GM12878 (cell line): ENCODE measurements at regions not wholly inside any gene's neighbourhood (a gene's known extent, or its start where the extent isn't known, plus 50 kb on each side); places are given as distances from the start of the nearest gene placed in this dataset.

Experiments
- ATAC-seq: fragments of 200-7000 bp; cut with Tn5 transposase; 3 replicates; pipeline ENCODE4 v1.9.1; 2020; ENCODE audit warnings: mild to moderate bottlenecking, moderate library complexity
- BruUV-seq: library from RNA; stranded (reverse); fragments of 400-500 nt; replicated peaks from 2 replicates; lab custom pipeline; 2021; lab: Mats Ljungman, UMichigan
- CTCF ChIA-PET: fragments of 300-600 bp; sonication (Branson Sonifier 250); formaldehyde crosslinking; extraction: SDS; loops from one replicate; lab custom pipeline; 2021; ENCODE audit warnings: inconsistent platforms; lab: Yijun Ruan, JAX
- POLR2A ChIA-PET: fragments of 350-600 bp; formaldehyde crosslinking; extraction: SDS; loops from one replicate; lab custom pipeline; 2021; ENCODE audit warnings: inconsistent platforms; lab: Charles Lee
- RAD21 ChIA-PET: fragments of 300-600 bp; sonication (Branson Sonifier 250); formaldehyde crosslinking; loops from one replicate; lab custom pipeline; 2023; ENCODE audit warnings: antibody characterized with exemption; ENCODE audit not compliant: unreplicated experiment; lab: Charles Lee
- SMC1A ChIA-PET: fragments of 300-600 bp; sonication (Branson Sonifier 250); formaldehyde crosslinking; loops from one replicate; lab custom pipeline; 2023; ENCODE audit not compliant: unreplicated experiment, uncharacterized antibody; lab: Charles Lee
- DNase-seq: peaks from one replicate; pipeline ENCODE4 v3.0.0-alpha.2; 2011; ENCODE audit warnings: low read depth, low spot score
- FAIRE-seq: peaks from 3 replicates; lab custom pipeline; 2011; peaks lifted over from hg19 to GRCh38; lab: Jason Lieb, UNC
- H2AFZ ChIP-seq: 2 replicates; pipeline ENCODE4 v1.6.0; 2011; ENCODE audit warnings: low read depth, low read length, control low read depth; ENCODE audit not compliant: control insufficient read depth
- H3K27ac ChIP-seq: 2 replicates; pipeline ENCODE4 v1.5.1; 2011; ENCODE audit warnings: control low read depth; ENCODE audit not compliant: control insufficient read depth, insufficient read depth
- H3K27me3 ChIP-seq, 2 experiments: replicated peaks in 1 of 2; 2 replicates each; pipeline versions ENCODE4 v1.6.0 to v1.6.1; 2011; ENCODE audit warnings: low read length in 1 of 2; ENCODE audit not compliant: control insufficient read depth in 2 of 2, insufficient read depth in 2 of 2
- H3K36me3 ChIP-seq, 2 experiments: 2 replicates each; pipeline ENCODE4 v1.5.1; 2011; ENCODE audit warnings: low read length in 1 of 2; ENCODE audit not compliant: control insufficient read depth in 2 of 2, insufficient read depth in 2 of 2
- H3K4me1 ChIP-seq: 2 replicates; pipeline ENCODE4 v1.6.1; 2011; ENCODE audit warnings: mild to moderate bottlenecking, low read length, moderate library complexity, mixed read lengths; ENCODE audit not compliant: control insufficient read depth, insufficient read depth
- H3K4me2 ChIP-seq: 2 replicates; pipeline ENCODE4 v1.6.0; 2011; ENCODE audit warnings: control low read depth; ENCODE audit not compliant: control insufficient read depth, insufficient read depth
- H3K4me3 ChIP-seq: fragments of 200-600 bp; sonication (generic); 2 replicates; pipeline ENCODE4 v1.5.1; 2016
- H3K79me2 ChIP-seq: 2 replicates; pipeline ENCODE4 v1.6.0; 2011; ENCODE audit warnings: low read length; ENCODE audit not compliant: control insufficient read depth, insufficient read depth
- H3K9ac ChIP-seq: 2 replicates; pipeline ENCODE4 v1.8.0; 2011; ENCODE audit warnings: low read length, control low read depth, mixed read lengths; ENCODE audit not compliant: control insufficient read depth, insufficient read depth
- H3K9me3 ChIP-seq: replicated peaks from 3 replicates; pipeline ENCODE4 v1.5.1; 2011; ENCODE audit warnings: mild to moderate bottlenecking, low read length; ENCODE audit not compliant: control insufficient read depth, insufficient read depth
- H4K20me1 ChIP-seq: 2 replicates; pipeline ENCODE4 v1.6.0; 2011; ENCODE audit not compliant: control insufficient read depth, insufficient read depth
- BCL11A ChIP-seq: IDR thresholded peaks from 2 replicates; pipeline ENCODE4 v1.6.1; 2011; ENCODE audit warnings: low read depth, low read length
- BRCA1 ChIP-seq: IDR thresholded peaks from 2 replicates; pipeline ENCODE4 v1.6.1; 2011; ENCODE audit warnings: low read depth, low read length, improper control_type of control experiment
- CBFB ChIP-seq: IDR thresholded peaks from 2 replicates; pipeline ENCODE4 v1.6.1; 2016; ENCODE audit warnings: antibody characterized with exemption, low read depth
- CHD2 ChIP-seq: IDR thresholded peaks from 2 replicates; pipeline ENCODE4 v1.6.1; 2011; ENCODE audit warnings: low read depth, low read length, improper control_type of control experiment, borderline replicate concordance
- IRF4 ChIP-seq: IDR thresholded peaks from 2 replicates; pipeline ENCODE4 v1.6.1; 2011; ENCODE audit warnings: low read depth, low read length
- MYB ChIP-seq: fragments of 150-350 bp; IDR thresholded peaks from 2 replicates; pipeline ENCODE4 v1.6.1; 2014; ENCODE audit warnings: mild to moderate bottlenecking, low read depth, low read length, borderline replicate concordance
- WRNIP1 ChIP-seq: IDR thresholded peaks from 2 replicates; pipeline ENCODE4 v1.6.1; 2011; ENCODE audit warnings: low read depth, low read length, improper control_type of control experiment, borderline replicate concordance
- WGBS: methylation state at CpG from one replicate; pipeline ENCODE4 v1.1.6; 2016; ENCODE audit warnings: low lambda C conversion rate; ENCODE audit not compliant: insufficient replicate concordance, insufficient coverage; ENCODE audit errors: missing lambda C conversion rate; 5-methylcytosine and 5-hydroxymethylcytosine counted together
- in situ Hi-C: fragments of 300-500 bp; cut with MboI; formaldehyde crosslinking; loops from 9 replicates; pipeline ENCODE4 v1.14.3; 2018; ENCODE audit warnings: mixed read lengths
- intact Hi-C: fragments of 100-400 bp; cut with micrococcal nuclease; formaldehyde crosslinking; loops from one replicate; pipeline ENCODE4 v1.14.2; 2022; ENCODE audit not compliant: unreplicated experiment
- TF ChIP-seq, protein P1 (sequence below): fragments of 150-350 bp; IDR thresholded peaks from 2 replicates; pipeline ENCODE4 v1.6.1; 2014; ENCODE audit warnings: mild to moderate bottlenecking, low read depth, low read length

DNA sequence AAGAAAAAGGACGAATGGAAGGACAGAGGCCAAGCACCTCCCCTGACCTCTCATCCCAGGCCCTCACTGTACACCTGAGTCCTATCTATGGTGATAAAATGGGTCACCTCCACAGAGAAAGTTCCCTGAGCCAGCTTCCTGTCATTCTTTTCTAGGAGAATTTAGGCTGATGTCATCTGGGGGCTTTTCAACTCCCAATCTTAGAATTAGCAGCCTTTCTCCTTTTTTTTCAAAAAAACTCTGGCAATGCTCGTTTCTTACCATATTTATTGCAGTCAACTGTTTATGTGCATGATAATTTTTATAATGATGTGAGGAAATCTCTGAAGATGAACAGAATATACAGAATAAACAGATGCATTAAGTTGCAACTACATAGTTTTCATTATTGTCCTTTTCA lies 177.6 kb downstream of the SNAPC1 start (continued):
- TF ChIP-seq MYB: no peak
- TF ChIP-seq, protein P1, sequence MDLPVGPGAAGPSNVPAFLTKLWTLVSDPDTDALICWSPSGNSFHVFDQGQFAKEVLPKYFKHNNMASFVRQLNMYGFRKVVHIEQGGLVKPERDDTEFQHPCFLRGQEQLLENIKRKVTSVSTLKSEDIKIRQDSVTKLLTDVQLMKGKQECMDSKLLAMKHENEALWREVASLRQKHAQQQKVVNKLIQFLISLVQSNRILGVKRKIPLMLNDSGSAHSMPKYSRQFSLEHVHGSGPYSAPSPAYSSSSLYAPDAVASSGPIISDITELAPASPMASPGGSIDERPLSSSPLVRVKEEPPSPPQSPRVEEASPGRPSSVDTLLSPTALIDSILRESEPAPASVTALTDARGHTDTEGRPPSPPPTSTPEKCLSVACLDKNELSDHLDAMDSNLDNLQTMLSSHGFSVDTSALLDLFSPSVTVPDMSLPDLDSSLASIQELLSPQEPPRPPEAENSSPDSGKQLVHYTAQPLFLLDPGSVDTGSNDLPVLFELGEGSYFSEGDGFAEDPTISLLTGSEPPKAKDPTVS: no peak

DNA sequence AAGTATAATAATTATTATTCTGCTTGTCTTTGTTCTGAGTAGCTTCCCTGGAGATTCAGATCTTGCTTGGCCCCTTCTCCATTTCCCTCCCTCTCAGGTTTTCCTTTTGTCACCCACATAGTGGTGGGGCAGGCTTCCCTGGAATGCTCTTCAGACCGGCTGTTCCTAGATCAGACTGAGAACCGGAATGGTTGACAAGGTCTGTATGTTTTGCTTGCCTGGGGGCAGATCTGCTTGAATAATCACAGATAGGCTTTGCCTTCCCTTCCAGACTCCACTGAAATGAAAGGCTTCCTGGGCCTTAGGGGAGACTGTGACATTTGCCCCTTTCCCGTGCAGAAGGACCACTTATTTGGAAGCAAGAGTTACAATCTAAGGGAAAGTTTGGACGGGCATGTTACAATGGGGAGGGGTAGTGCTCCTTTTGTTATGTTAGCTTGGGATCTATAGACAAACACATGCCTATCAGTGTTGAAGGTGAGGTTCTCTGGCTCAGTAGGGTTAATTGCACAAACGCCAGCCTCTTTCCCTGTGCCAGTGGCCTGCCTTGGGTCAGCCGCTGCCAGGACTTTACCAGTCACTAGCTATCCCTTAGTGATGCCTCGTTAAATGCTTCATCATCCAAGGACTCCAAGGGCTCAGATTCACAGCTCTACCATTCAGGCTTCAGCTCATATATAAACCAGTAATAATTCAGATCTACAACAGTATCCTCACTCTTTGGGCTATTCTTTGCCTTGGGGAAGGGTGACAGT lies 178.6 kb downstream of the SNAPC1 start:
- CTCF ChIA-PET: interaction anchor here (1.1 kb wide), 1 partner anchor 186 kb away, joined by 3 read pairs; no protein-coding TSS in a partner anchor

More for the DNA sequence above, 178.6 kb downstream of the SNAPC1 start:
- Histone ChIP-seq H3K27ac (no peak overlapping the region), H3K27me3 (peaks cover 0 to 1% of the 10 kb centered on the region in 2 experiments; a peak in 3 of 4 replicates), H3K4me3 (no peak overlapping the region), H4K20me1 (no peaks in the 10 kb centered on the region), H3K9me3 (no peaks in the 10 kb centered on the region), H3K4me2 (no peak overlapping the region), H3K79me2 (no peaks in the 10 kb centered on the region), H2AFZ (no peak overlapping the region), H3K9ac (no peak overlapping the region), H3K36me3 (no peaks in the 10 kb centered on the region), H3K4me1 (no peaks in the 10 kb centered on the region)
- no peak for ATAC-seq
- ChIA-PET POLR2A (no interaction called here), SMC1A (interaction anchor here (0.5 to 1.4 kb wide), 3 partner anchors 13 to 1434 kb away, joined by 3 to 4 read pairs (median 3); no protein-coding TSS in a partner anchor), RAD21 (no interaction called here)
- FAIRE-seq: no peak
- WGBS: 13% methylated on average over 7 of the region's 7 CpGs
- no peak for DNase-seq
- no TSS peak for BruUV-seq
- in situ Hi-C loops: no loop called here
- intact Hi-C loops: no loop called here
- no peak for TF ChIP-seq IRF4
- TF ChIP-seq WRNIP1: no peak
- no peak for TF ChIP-seq BCL11A
- no peak for TF ChIP-seq BRCA1
- TF ChIP-seq CHD2: no peak
- TF ChIP-seq CBFB: no peak
